ENCODE measurements at regions not wholly inside any gene's neighbourhood (a gene's known extent, or its start where the extent isn't known, plus 50 kb on each side); places are given as distances from the start of the nearest gene placed in this dataset.

GRCh38 chr1:201750934-201751333 lies 78.0 kb upstream of the IPO9 start:
- DNase-seq = no peak

DNA sequence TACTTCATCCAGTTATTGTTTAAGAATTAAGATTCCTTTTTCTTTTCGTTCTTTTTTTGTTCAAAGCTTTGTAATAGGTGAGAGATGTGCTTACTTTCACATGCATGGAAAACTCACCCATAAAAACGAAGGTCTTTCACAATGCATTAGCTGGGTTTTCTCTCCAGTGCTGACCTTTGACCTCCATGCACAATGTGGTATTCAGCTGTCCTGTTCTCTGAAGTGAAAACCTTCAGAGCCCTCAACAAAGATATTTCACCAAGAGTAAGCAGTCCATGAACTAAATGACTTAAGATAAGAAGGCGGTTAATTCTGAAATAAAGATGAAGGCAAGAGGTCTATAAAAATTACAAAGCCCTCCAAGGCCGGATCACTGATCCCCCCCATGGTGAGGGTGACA lies 77.1 kb upstream of the IPO9 start:
- DNase-seq = no peak

GRCh38 chr1:201752333-201752732 lies 76.6 kb upstream of the IPO9 start:
- DNase-seq = no peak

GRCh38 chr1:201753492-201753891 lies 75.5 kb upstream of the IPO9 start:
- DNase-seq = no peak

DNA sequence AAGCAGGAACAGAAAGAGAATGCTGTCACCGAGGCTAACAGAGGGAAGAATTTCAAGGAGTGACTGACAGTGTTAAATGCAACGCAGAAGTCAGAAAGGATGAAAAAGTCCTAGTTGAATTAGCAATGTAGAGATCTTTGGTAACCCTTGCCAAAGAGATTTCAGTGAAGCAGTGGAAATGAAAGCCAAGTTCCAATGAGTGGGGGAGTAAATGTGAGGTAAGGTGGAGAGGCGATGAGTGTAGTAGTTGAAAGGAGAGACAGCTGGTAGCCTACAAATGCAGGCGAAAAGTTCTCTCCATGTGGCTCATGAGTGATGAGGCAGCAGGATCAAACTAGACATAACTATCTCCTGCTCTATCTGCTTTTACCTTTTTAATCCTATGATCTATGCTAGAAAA lies 74.6 kb upstream of the IPO9 start:
- no peak for DNase-seq

GRCh38 chr1:201755200-201755599 lies 73.8 kb upstream of the IPO9 start:
- no peak for DNase-seq

DNA sequence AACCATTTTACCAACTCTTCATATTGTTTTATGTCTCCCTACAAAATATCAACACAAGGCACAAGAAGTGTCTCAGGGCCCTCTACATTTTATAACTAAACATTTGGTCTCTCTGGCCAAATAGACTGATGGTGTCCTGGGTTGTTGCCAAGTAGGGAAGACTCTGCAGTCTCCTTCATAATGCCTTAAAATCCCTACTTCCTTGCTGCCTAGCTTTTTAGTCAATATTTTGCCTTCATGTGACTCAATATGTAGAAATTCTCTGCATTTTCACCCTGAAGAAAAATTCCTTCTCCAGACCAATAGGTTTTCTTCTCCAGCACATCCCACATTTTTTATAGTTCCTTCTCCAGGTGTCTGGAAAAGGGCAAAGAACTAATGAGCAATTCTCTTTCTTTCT lies 72.6 kb upstream of the IPO9 start:
- DNase-seq = no peak

DNA sequence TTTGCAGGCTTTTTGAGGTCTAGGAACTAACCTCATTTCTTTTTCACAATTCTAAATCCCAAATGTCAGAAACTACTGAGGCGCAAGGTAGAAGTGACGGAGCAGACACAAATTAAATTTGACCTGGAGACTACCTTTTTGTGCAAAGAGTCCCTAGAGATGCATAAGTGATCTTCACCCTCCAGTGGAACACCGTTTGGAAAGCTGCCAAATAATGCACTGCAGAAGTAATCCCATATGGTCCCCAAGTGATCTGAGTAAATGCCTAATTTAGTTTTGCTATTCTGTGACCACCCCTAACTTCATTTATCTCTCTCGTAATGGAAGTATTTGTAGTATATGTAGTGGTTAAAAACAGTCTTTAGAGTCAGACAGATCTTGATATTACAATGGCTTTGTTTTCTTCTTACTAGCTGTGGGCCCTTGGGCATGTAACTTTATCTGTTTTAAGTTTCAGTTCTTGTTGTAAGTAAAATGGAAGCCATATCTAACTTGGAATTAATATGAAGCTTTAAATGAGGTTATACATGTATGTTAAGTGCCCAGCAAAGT lies 70.4 kb upstream of the IPO9 start:
- DNase-seq = no peak

- DNase-seq = no peak
Observed at GRCh38 chr1:201759194-201759815, 69.7 kb upstream of the IPO9 start.

- DNase-seq = no peak
Observed at GRCh38 chr1:201760516-201760915, 68.4 kb upstream of the IPO9 start.

DNA sequence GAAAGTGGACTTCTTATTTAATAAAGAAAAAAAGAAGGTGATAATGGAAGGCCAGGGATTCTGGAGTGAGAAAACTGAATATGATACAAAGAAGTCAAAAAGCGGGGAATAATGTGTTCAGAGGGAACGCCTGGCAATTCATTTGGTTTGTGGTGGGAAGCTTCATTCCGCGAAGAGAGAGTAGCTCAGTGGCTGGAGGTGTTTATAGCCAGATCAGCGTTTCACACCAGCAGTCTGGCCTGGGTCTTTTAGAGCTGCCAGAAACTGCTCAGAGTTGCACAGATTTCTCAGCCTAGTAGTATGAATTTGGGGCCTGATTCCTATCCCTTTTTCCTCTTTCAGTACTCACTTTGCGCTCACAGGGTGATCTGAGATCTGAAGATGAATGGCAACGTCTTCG lies 67.8 kb upstream of the IPO9 start:
- no peak for DNase-seq

DNA sequence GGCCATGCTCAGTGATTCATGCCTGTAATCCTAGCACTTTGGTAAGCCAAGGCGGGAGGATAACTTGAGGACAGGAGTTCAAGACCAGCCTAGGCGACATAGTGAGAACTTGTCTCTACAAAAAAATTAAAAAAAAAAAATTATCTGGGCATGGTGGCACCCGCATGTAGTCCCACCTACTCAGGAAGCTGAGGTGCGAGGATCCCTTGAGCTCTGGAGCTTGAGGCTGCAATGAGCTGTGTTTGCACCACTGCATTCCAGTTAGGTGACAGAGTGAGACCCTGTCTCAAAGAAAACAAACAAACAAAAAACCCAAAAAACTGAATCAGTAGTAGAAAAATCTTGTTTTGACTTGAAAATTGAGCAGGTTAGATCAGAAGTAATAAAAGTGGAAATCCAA lies 67.1 kb upstream of the IPO9 start:
- DNase-seq = no peak

- DNase-seq = no peak
Observed at GRCh38 chr1:201762381-201762780, 66.6 kb upstream of the IPO9 start.

- DNase-seq = no peak
Observed at GRCh38 chr1:201763455-201764140, 65.4 kb upstream of the IPO9 start.

GRCh38 chr1:201764166-201764565 lies 64.8 kb upstream of the IPO9 start:
- no peak for DNase-seq

DNA sequence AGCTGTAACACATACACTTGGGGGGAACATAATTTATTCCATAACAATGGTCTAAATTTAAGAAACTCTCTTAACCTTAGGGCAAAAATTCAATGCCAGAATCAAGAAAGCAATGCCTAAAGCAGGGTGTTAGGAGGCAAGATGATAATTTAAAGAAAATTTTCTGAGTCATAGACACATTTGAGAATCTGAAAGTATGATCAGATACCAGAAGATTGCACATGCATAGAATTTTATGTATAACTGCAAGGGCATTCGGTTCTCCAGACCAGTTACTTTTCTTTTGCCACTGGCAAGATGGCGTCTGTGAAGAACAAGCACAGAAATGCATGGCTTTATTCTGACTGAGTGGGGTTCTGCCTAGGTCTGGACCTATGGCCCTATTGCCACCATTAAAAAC lies 64.4 kb upstream of the IPO9 start:
- no peak for DNase-seq

DNA sequence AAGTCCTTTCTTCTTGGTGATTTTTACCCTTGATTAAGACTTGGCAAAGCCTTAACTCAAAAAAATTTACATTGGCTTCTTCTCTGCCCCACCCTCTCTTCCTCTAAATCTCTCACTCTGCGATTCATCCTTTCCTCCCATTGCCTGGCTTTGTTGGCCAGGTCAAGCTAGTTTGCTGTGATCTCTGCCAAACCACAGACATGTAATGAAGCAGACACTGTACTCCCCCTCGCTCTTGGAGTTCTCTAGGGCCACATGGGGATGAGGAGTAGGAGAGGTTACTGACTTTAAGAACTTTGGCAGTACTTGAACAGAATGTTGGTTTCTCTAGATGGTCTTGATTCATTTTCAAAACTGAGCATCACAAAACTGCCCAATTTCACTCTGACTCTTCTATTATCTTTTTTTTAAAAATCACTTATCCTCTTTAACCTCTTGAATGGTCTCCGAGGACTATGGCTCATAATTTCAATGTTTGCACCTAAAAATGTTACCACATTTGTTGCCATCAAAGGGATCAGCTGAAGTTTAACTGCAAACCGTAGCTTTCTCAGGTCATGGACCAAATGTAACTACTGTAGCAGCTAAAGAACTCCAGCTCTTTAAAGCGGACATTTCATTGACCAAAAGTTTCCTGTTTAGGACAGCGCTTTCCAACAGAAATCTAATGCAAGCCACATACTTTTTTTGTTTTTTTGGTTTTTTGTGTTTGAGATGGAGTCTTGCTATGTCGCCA lies 62.7 kb upstream of the IPO9 start:
- no peak for DNase-seq

GRCh38 chr1:201767339-201767738 lies 61.6 kb upstream of the IPO9 start:
- DNase-seq = no peak

- DNase-seq = no peak
Observed at GRCh38 chr1:201769072-201769471, 59.9 kb upstream of the IPO9 start.

- DNase-seq = no peak
Observed at GRCh38 chr1:201769966-201770365, 59.0 kb upstream of the IPO9 start.

DNA sequence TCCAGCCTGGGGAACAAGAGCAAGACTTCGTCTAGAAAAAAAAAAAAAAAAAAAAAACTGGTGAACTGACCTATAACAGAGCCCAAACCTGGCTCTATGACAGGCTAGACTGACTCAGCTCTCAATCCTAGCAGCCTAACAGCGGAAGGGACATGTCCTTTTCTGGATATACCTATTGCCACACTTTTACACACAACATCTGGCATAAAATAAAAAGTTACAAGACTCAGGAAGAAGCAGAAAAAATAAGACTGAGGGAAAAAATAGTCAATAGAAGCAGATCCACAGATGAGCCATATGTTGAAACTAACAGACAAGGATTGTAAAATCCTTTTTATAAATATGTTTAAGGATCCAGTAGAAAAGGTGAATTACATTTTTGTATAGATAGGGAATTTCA lies 57.5 kb upstream of the IPO9 start:
- DNase-seq = no peak

DNA sequence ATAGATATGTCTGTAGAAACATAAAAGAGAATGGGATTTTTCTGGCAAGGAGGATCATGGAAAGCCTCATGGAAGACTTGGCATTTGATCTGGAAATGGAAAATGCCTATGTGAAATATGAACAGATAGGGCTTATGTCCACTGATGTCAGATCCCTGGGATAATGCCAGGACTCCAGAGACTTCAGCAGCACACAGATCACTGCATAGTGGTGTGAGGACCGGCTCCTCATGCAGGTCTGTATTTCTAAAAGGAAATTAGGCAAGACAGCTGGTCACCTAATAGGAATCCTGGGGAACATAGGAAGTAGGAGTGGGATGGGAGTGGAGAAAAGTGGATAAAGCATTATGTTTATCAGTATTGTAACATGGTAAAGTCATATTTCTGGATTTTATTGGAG lies 56.8 kb upstream of the IPO9 start:
- DNase-seq = no peak

DNA sequence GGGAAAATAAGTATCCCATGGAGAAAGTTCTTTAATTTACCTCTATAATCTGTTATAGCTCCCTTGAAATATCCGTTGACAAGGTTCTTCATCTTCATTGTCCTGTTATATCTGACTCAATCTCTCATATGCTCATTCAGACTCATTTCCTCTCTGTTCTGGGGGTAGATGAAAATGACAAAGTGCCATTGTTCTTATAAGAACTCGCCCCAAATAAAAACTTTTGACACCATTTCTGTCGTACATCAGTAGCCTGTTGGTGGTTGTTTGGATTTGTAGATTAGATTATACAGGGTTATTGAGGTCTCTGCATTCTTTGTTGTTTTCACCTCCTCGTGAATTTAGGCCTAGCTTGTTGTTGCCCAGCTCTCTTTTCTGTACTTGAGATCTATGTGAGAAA lies 55.2 kb upstream of the IPO9 start:
- DNase-seq = no peak
